22Rv1 (cell line): ENCODE measurements at regions not wholly inside any gene's neighbourhood (a gene's known extent, or its start where the extent isn't known, plus 50 kb on each side); places are given as distances from the start of the nearest gene placed in this dataset.

Experiments
- ZFX ChIP-seq: fragments of 450-650 bp; IDR thresholded peaks from 2 replicates; pipeline ENCODE4 v1.6.1; 2017; ENCODE audit warnings: antibody characterized with exemption, borderline replicate concordance
- TF ChIP-seq, protein P1 (sequence below): fragments of 450-650 bp; IDR thresholded peaks from 2 replicates; pipeline ENCODE4 v1.5.1; 2017; ENCODE audit warnings: mild to moderate bottlenecking

DNA sequence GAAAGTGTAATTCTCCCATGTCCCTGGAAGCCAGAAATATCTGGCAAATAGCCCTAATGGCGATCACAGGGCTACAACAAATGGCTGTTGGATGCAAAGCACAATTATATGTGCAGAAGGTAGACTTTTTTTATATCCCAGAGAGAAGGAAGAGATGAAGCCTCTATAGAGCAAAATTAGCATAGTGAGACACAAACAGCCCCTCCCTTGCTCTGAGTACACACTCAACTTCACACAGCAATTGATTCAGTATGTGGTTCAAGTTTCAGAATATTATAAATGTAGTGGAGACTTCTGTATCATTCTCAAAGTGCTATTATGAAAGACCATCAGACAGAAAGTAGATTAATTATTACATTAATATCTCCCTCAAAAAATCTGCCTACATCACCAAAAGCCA lies 246.5 kb upstream of the TBX18 start:
- TF ChIP-seq, protein P1, sequence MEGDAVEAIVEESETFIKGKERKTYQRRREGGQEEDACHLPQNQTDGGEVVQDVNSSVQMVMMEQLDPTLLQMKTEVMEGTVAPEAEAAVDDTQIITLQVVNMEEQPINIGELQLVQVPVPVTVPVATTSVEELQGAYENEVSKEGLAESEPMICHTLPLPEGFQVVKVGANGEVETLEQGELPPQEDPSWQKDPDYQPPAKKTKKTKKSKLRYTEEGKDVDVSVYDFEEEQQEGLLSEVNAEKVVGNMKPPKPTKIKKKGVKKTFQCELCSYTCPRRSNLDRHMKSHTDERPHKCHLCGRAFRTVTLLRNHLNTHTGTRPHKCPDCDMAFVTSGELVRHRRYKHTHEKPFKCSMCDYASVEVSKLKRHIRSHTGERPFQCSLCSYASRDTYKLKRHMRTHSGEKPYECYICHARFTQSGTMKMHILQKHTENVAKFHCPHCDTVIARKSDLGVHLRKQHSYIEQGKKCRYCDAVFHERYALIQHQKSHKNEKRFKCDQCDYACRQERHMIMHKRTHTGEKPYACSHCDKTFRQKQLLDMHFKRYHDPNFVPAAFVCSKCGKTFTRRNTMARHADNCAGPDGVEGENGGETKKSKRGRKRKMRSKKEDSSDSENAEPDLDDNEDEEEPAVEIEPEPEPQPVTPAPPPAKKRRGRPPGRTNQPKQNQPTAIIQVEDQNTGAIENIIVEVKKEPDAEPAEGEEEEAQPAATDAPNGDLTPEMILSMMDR, result no peak
- no peak for TF ChIP-seq ZFX
